ENCODE measurements at regions not wholly inside any gene's neighbourhood (a gene's known extent, or its start where the extent isn't known, plus 50 kb on each side); places are given as distances from the start of the nearest gene placed in this dataset.
"Not testable (repeated sequence)": the region's sequence is repeated elsewhere in the genome, so short reads cannot be mapped to it uniquely, and the experiment has no call there.

DNA sequence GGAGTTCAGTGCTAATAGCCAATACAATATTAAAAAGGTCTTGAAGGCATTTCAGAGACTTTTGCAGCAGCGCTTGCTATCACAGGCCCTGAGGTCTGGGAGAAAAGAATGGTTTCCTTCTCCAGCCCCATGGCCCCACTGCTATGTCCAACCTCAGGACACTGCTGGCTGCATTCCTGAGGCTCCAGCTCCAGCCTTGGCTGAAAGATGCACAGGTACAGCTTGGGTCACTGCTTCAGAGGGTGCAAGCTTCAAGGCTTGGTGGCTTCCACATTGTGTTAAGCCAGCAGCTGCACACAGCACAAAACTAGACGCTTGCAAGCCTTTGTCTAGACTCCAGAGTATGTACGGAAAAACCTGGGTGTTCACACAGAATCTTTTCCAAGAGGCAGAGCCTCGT lies 589.2 kb downstream of the CWH43 start:
- not testable (repeated sequence) for DNase-seq (ENCODE audit: low spot score)

- not testable (repeated sequence) for DNase-seq (ENCODE audit: low spot score)
These were observed 592.3 kb downstream of the CWH43 start for GRCh38 chr4:49578371-49578770.

DNA sequence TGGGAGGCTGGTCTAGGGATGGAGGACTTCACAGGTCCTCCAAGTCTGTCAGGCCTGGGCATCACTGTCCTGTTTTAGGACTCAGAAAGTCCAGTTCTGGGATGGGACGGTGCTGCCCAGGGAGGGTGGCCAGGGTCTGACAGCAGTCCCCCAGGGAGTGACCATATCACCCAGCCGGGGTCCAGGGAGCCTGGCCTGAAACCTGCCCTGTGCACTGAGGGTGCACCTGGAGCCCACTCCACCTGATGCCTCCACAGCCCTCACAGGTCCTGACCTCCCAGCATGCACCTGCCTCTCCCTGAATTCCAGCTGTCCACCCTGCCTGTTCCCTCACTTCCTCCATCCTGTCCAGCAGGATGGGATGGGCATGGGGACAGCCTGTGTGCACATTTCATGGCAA lies 592.8 kb downstream of the CWH43 start:
- not testable (repeated sequence) for DNase-seq (ENCODE audit: low spot score)

GRCh38 chr4:49580166-49580565 lies 594.1 kb downstream of the CWH43 start:
- DNase-seq (ENCODE audit: low spot score) = not testable (repeated sequence)

- not testable (repeated sequence) for DNase-seq (ENCODE audit: low spot score)
These were observed 602.3 kb downstream of the CWH43 start for GRCh38 chr4:49588401-49588800.

GRCh38 chr4:49618436-49618835 lies 632.4 kb downstream of the CWH43 start:
- not testable (repeated sequence) for DNase-seq (ENCODE audit: low spot score)

GRCh38 chr4:49626478-49626877 lies 640.4 kb downstream of the CWH43 start:
- DNase-seq (ENCODE audit: low spot score) = not testable (repeated sequence)
